ENCODE measurements at regions not wholly inside any gene's neighbourhood (a gene's known extent, or its start where the extent isn't known, plus 50 kb on each side); places are given as distances from the start of the nearest gene placed in this dataset.

DNA sequence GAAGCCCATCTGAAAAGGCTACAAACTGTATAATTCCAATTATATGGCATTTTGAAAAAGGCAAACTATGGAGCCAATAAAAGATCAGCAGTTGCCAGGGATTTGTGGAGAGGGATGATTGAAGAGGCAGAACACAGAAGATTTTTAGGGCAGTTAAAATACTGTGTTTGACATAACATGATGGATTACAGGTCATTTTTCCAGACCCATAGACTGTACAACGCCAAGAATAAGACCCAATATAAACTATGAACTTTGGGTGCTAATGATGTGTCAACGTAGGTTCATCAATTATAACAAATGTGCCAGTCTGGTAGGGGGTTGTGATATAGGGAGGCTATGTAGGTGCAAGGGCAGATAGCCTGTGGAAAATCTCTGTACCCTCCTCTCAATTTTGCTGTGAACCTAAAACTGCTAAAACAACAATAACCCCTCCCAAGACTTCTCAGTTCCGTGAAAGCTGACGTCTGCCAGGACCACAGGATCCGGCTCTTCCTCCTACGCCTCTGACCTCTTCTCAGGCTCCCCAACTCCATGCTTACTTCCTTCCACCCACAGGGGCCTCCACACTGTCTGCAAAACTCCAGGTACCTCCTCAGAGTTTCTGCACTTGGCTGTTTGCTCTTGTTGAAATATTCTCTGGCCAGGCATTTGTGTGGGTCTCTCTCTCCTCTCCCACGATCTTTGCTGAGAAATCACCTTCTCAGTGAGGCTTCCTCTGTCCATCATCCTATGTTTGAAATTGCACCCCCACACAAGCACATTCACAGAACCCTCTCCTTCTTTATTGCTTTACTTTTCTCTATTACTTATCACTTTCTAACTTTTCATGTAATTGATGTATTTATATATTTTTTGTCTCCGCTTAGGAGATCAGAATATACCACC, 131.4 kb downstream of the BBS10 start:
- DNase-seq = no peak

- DNase-seq = no peak
These were observed 123.6 kb upstream of the NAP1L1 start for GRCh38 chr12:76208129-76208528.

GRCh38 chr12:76206677-76207072, 122.2 kb upstream of the NAP1L1 start:
- no peak for DNase-seq

DNA sequence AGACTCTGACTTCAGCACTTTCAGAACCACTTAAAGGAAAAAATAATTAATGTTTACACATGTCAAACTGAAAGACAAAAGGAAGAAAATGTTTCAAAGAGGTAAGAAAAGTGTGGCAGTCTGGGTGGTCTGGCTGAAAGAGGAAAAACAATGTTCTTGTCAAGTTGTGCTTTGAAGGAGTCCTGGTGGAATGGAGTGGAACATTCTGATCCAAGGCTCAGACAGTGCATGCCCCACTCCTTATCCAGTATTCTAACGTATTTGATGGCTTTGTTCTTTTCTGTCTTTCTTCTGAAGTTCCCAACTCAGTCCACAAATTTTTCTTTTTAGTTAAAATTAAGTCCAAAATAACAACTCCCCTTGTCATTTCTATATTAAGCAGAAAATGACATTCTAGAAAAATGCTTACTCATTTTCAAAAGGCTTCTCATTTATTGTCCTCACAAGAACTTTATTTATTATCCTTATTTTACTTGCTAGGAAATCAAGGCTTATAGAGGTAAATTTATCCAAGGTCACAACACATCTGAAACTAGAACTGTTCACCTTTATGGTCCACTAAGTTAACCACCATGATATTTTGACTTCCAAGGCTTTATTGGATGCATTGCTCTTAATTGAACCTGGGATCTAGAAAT, 121.7 kb upstream of the NAP1L1 start:
- no peak for DNase-seq

GRCh38 chr12:76202621-76203020, 118.1 kb upstream of the NAP1L1 start:
- DNase-seq = no peak

GRCh38 chr12:76201758-76202157, 117.3 kb upstream of the NAP1L1 start:
- DNase-seq = no peak

- DNase-seq = no peak
These were observed 116.8 kb upstream of the NAP1L1 start for GRCh38 chr12:76201316-76201715.

DNA sequence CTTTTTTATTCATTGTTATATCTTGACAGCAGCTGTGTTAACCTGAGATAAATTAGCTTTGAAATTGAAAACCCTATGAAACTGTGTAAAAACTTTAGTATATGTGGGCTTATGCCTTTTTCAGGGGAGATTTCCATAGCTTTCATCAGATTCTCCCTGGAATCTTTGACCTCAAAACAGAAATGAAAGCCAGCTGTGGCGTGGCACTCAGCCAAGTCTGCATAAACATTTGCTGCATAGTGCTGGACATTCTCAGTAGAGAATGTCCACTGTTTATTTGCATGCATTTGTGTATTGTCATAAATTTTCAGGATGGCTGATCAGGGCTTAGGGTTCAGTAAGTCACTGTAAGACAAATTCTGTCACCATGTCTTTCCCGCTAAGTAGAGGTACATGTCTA, 115.3 kb upstream of the NAP1L1 start:
- DNase-seq = no peak

- no peak for DNase-seq
These were observed 114.4 kb upstream of the NAP1L1 start for GRCh38 chr12:76198839-76199238.

DNA sequence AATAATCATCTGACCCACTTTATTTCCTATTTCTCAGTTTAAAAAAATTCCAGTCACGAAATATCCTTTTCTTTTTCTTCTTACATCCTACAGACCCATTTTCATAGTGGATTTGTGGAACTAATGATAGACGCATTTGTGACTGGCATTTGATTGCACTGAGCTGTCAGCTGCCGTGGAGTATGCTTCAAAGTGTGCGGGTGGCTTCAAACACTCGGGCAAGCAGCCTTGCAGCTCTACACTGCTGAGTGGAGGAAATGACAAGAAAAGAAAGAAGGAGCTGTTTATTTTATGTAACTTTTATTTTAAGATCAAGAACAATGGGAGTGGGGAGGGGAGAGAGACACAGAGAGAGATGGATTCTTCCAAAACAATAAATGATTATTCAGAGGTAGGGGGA, 112.8 kb upstream of the NAP1L1 start:
- no peak for DNase-seq

GRCh38 chr12:76195920-76196319, 111.4 kb upstream of the NAP1L1 start:
- no peak for DNase-seq

DNA sequence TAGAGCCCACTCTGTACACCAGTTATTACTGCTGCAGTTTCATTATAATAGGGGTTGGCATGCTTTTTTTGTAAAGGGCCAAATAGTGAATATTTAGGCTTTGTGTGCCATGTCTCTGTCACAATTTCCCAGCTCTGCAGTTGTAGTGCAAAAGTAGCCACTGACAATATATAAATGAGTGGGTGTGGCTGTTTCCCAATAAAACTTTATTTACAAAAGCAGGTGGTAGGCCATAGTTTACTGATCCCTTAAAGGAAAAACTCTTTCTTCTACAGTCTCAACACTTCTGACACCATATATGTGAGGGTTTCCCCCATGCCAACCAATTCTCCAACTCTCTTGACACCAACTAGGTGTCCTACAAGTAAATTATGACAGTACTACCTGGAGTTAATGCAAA, 110.2 kb upstream of the NAP1L1 start:
- no peak for DNase-seq

- no peak for DNase-seq
These were observed 109.5 kb upstream of the NAP1L1 start for GRCh38 chr12:76193961-76194360.

GRCh38 chr12:76192416-76192815, 107.9 kb upstream of the NAP1L1 start:
- no peak for DNase-seq

DNA sequence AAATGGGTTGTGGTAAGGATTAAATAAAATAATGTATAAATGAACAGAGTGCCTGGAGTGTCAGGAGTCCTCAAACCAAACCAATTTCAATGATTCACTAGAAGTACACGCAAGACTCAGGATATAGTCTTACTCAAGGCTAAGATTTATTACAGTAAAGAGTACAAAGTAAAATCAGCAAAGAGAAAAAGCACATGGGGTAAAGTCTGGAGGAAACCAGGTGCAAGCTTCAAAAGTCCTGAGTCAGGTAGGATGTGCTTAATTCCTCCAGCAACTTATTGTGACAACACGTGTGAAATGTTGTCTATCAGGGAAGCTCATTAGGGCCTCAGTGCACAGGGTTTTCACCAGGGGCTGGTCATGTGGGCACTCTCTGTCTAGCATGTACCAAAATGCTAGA, 105.8 kb upstream of the NAP1L1 start:
- no peak for DNase-seq

DNA sequence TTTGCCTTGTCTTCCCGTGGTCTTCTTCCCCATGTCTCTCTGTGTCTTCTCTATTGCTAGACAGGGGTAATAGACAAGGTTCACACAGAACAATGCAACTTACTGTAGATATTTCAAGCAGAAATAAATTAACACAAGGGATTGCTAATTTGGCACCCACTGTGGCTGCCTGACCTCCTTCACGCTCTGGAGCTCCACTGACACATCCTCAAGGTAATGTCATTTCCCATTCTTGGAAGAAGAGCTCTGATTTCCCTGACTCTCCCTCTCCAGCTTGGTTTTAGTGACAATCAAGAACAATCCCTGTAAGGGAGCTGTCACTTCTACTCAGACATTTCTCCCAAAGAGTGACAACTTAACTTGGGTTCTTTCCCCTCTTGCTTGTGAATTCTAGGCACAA, 105.4 kb upstream of the NAP1L1 start:
- DNase-seq = no peak

DNA sequence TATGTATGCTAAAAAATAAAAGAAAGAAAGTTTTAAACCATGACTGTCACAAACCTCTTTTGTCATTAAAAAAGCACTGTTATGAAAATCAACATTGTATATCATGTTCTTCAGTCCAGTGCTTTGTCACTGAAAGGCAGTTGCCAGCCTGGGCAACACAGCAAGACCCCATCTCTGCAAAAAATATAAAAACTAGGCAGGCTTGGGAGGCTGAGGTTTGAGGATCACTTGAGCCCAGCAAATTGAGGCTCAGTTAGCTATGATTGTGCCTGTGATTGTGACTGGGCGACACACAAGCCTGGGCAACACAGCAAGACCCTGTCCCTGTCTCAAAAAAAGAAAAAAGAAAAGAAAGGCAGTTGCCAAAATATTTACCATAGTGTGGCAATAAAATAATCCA, 102.7 kb upstream of the NAP1L1 start:
- DNase-seq = no peak

GRCh38 chr12:76186131-76186906, 101.8 kb upstream of the NAP1L1 start:
- no peak for DNase-seq

DNA sequence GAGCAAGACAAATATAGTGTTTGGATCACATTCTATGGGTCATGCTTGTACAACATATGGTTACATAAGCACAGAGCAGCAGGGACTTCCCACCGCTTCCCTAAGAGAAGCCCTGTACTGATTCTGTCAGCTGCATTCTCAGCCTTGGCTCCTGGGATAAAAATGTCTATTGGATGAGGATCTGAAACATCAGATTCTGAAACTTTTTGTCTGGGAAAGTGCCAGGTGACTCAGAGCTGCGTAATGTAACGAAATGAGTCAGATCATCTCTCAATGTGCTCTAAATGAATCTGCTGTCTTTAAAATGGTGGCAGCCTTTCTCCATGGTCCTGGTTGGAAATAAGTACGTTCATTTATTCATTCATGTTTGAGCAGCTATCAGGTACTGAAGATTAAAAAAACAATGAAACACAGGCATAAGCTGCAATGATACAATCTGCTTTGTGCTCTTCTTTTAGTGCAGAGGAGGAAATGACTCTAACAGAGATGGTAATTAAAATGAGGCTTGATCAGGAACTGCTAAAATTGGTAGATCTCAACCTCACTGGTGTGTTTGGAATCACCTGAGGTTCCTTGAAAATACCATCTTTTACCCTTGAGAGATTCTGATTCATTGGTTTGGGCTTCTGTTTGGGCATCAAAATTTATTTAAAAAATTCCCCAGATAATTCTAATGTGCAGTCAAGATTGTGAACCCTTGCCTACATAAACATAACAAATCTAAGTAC, 99.1 kb upstream of the NAP1L1 start:
- DNase-seq = no peak

DNA sequence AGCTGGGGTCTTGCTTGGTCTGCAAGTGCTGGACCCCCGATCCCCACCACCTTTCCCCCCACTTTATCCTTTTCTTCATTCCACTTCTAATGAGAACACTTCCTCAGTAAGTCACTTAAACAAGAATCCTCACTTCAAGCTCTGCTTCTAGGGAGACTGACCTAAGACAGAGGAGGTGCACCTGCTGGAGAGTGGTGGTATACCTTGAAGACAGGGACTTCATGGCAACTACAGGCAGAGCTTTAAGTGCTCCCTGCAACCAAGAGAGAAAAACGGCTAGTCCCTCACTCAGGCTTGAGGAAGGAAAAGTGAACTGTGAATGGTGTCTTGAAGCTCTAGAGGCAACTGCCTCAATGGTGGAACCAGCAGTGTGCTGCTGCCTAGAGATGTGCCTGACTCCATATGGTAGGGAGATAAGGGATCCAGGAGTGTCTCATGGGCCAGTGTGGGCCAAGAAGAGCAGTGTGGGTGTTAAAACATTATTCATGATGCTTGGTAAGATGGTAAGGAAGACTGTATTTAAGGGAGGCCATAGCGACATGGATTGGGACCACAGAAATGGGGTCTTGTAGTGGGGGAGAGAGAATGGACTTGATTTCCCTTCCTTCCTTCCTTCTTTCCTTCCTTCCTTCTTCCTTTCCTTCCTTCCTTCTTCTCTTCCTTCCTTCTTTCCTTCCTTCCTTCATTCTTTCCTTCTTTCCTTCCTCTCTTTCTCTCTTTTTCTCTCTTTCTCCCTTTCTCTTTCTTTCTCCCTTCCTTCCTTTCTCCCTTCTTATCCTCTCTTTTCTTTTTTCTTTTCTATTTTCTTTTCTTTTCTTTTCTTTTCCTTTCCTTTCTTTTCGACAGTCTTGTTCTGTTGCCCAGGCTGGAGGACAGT, 96.2 kb upstream of the NAP1L1 start:
- no peak for DNase-seq

GRCh38 chr12:76178452-76178851, 94.0 kb upstream of the NAP1L1 start:
- DNase-seq = no peak

GRCh38 chr12:76177821-76178220, 93.3 kb upstream of the NAP1L1 start:
- no peak for DNase-seq

Data from NCI-H187 treated with DMSO at 0.1 percent for 48 hours (cell line).